Skeletal muscle satellite cell (primary cell): ENCODE measurements at regions not wholly inside any gene's neighbourhood (a gene's known extent, or its start where the extent isn't known, plus 50 kb on each side); places are given as distances from the start of the nearest gene placed in this dataset.
"Not testable (repeated sequence)": the region's sequence is repeated elsewhere in the genome, so short reads cannot be mapped to it uniquely, and the experiment has no call there.

Source experiments
- H3K27me3 ChIP-seq: 2 replicates; pipeline ENCODE4 v1.7.0; 2013; ENCODE audit warnings: low read length; ENCODE audit not compliant: control insufficient read depth, insufficient read depth
- H3K36me3 ChIP-seq: 2 replicates; pipeline ENCODE4 v1.7.0; 2013; ENCODE audit warnings: mild to moderate bottlenecking, control low read depth, low read length; ENCODE audit not compliant: insufficient read depth
- H3K4me1 ChIP-seq: 2 replicates; pipeline ENCODE4 v1.7.0; 2013; ENCODE audit warnings: low read length; ENCODE audit not compliant: control insufficient read depth, insufficient read depth
- H3K4me2 ChIP-seq: 2 replicates; pipeline ENCODE4 v1.7.0; 2013; ENCODE audit warnings: mild to moderate bottlenecking, low read length
- H3K4me3 ChIP-seq: 2 replicates; pipeline ENCODE4 v1.7.0; 2013; ENCODE audit warnings: low read length
- H3K9ac ChIP-seq: 2 replicates; pipeline ENCODE4 v1.7.0; 2013; ENCODE audit warnings: mild to moderate bottlenecking, low read depth, low read length, moderate library complexity
- H3K9me3 ChIP-seq: replicated peaks from 2 replicates; pipeline ENCODE4 v1.7.0; 2013; ENCODE audit warnings: mild to moderate bottlenecking, control low read depth, low read length

- H3K4me1 ChIP-seq, H3K4me2 ChIP-seq, H3K4me3 ChIP-seq, H3K27me3 ChIP-seq, H3K36me3 ChIP-seq, H3K9me3 ChIP-seq, H3K9ac ChIP-seq: not testable (repeated sequence)
Measured at GRCh38 chr21:9830801-9831200, 690.6 kb upstream of the TPTE start.

- H3K4me3 ChIP-seq, H3K36me3 ChIP-seq, H3K4me2 ChIP-seq, H3K27me3 ChIP-seq, H3K4me1 ChIP-seq, H3K9me3 ChIP-seq, H3K9ac ChIP-seq: not testable (repeated sequence)
Measured at GRCh38 chr21:9832751-9833150, 688.6 kb upstream of the TPTE start.

GRCh38 chr21:9836547-9836946, 684.8 kb upstream of the TPTE start:
- H3K4me1 ChIP-seq, H3K9me3 ChIP-seq, H3K9ac ChIP-seq, H3K36me3 ChIP-seq, H3K4me3 ChIP-seq, H3K27me3 ChIP-seq, H3K4me2 ChIP-seq: not testable (repeated sequence)

- H3K36me3 ChIP-seq, H3K4me3 ChIP-seq, H3K9me3 ChIP-seq, H3K4me1 ChIP-seq, H3K4me2 ChIP-seq, H3K27me3 ChIP-seq, H3K9ac ChIP-seq: not testable (repeated sequence)
Measured at GRCh38 chr21:9837001-9837400, 684.4 kb upstream of the TPTE start.

GRCh38 chr21:9837526-9837925, 683.9 kb upstream of the TPTE start:
- not testable (repeated sequence) for H3K27me3 ChIP-seq, H3K36me3 ChIP-seq, H3K9me3 ChIP-seq, H3K4me2 ChIP-seq, H3K9ac ChIP-seq, H3K4me1 ChIP-seq, H3K4me3 ChIP-seq

GRCh38 chr21:9837946-9838737, 683.2 kb upstream of the TPTE start:
- Histone ChIP-seq H3K27me3 (no peaks in the 10 kb centered on the region), H3K36me3 (no peaks in the 10 kb centered on the region), H3K4me3 (no peak overlapping the region), H3K4me1 (no peaks in the 10 kb centered on the region), H3K9ac (no peak overlapping the region), H3K9me3 (no peaks in the 10 kb centered on the region), H3K4me2 (no peak overlapping the region)

GRCh38 chr21:9838738-9839642, 682.4 kb upstream of the TPTE start:
- H3K27me3 ChIP-seq, result no peaks in the 10 kb centered on the region
- H3K4me2 ChIP-seq, result no peak overlapping the region
- no peaks in the 10 kb centered on the region for H3K36me3 ChIP-seq
- no peak overlapping the region for H3K4me3 ChIP-seq
- no peak overlapping the region for H3K9ac ChIP-seq
- no peaks in the 10 kb centered on the region for H3K9me3 ChIP-seq
- no peaks in the 10 kb centered on the region for H3K4me1 ChIP-seq

GRCh38 chr21:9844106-9844505, 677.3 kb upstream of the TPTE start:
- H3K27me3 ChIP-seq, H3K4me3 ChIP-seq, H3K36me3 ChIP-seq, H3K4me1 ChIP-seq, H3K9ac ChIP-seq, H3K4me2 ChIP-seq: not testable (repeated sequence)
- peaks cover 13% of the 10 kb centered on the region for H3K9me3 ChIP-seq

- H3K4me3 ChIP-seq, H3K27me3 ChIP-seq, H3K36me3 ChIP-seq, H3K4me1 ChIP-seq, H3K4me2 ChIP-seq, H3K9ac ChIP-seq: not testable (repeated sequence)
- peaks cover 22% of the 10 kb centered on the region for H3K9me3 ChIP-seq
Measured at GRCh38 chr21:9847511-9847910, 673.9 kb upstream of the TPTE start.

- H3K9me3 ChIP-seq, result peaks cover 21% of the 10 kb centered on the region
- not testable (repeated sequence) for H3K4me3 ChIP-seq, H3K4me2 ChIP-seq, H3K36me3 ChIP-seq, H3K27me3 ChIP-seq, H3K4me1 ChIP-seq, H3K9ac ChIP-seq
Measured at GRCh38 chr21:9851166-9851565, 670.2 kb upstream of the TPTE start.

- H3K4me1 ChIP-seq, H3K36me3 ChIP-seq, H3K4me2 ChIP-seq, H3K4me3 ChIP-seq, H3K27me3 ChIP-seq, H3K9ac ChIP-seq: not testable (repeated sequence)
- H3K9me3 ChIP-seq, result peaks cover 19% of the 10 kb centered on the region
Measured at GRCh38 chr21:9851695-9852094, 669.7 kb upstream of the TPTE start.

- not testable (repeated sequence) for H3K27me3 ChIP-seq, H3K9me3 ChIP-seq, H3K4me1 ChIP-seq, H3K4me3 ChIP-seq, H3K4me2 ChIP-seq, H3K9ac ChIP-seq, H3K36me3 ChIP-seq
Measured at GRCh38 chr21:9857563-9857962, 663.8 kb upstream of the TPTE start.
